GM21723 (cell line): ENCODE measurements at regions not wholly inside any gene's neighbourhood (a gene's known extent, or its start where the extent isn't known, plus 50 kb on each side); places are given as distances from the start of the nearest gene placed in this dataset.

Experiments used
- ATAC-seq: cut with Tn5 transposase; IDR thresholded peaks from one replicate; pipeline ENCODE4 v1.9.1; 2021; ENCODE audit warnings: mild to moderate bottlenecking, moderate library complexity; ENCODE audit not compliant: unreplicated experiment

- peak; percentile 66 for ATAC-seq
Measured at GRCh38 chr3:152051501-152052404, 178.3 kb downstream of the SUCNR1 start.

- ATAC-seq = no peak
Measured at GRCh38 chr3:152053866-152054265, 180.4 kb downstream of the SUCNR1 start.

- ATAC-seq = no peak
Measured at GRCh38 chr3:152054315-152054714, 180.9 kb downstream of the SUCNR1 start.

- no peak for ATAC-seq
Measured at GRCh38 chr3:152056073-152056472, 182.6 kb downstream of the SUCNR1 start.

GRCh38 chr3:152056481-152056880 lies 183.0 kb downstream of the SUCNR1 start:
- no peak for ATAC-seq

GRCh38 chr3:152056987-152057386 lies 183.5 kb downstream of the SUCNR1 start:
- ATAC-seq = no peak

GRCh38 chr3:152058856-152059255 lies 185.4 kb downstream of the SUCNR1 start:
- ATAC-seq = no peak

GRCh38 chr3:152060701-152061100 lies 187.3 kb downstream of the SUCNR1 start:
- no peak for ATAC-seq

GRCh38 chr3:152061296-152061695 lies 187.9 kb downstream of the SUCNR1 start:
- no peak for ATAC-seq

GRCh38 chr3:152069871-152070270 lies 196.4 kb downstream of the SUCNR1 start:
- no peak for ATAC-seq

GRCh38 chr3:152071315-152071714 lies 197.4 kb upstream of the MBNL1 start:
- ATAC-seq = no peak

GRCh38 chr3:152071924-152072323 lies 196.8 kb upstream of the MBNL1 start:
- ATAC-seq = no peak

- ATAC-seq = no peak
Measured at GRCh38 chr3:152073267-152073666, 195.5 kb upstream of the MBNL1 start.

GRCh38 chr3:152076148-152076547 lies 192.6 kb upstream of the MBNL1 start:
- ATAC-seq = no peak

- ATAC-seq = no peak
Measured at GRCh38 chr3:152079980-152080379, 188.7 kb upstream of the MBNL1 start.

GRCh38 chr3:152083135-152083534 lies 185.6 kb upstream of the MBNL1 start:
- no peak for ATAC-seq

- no peak for ATAC-seq
Measured at GRCh38 chr3:152084441-152085158, 184.1 kb upstream of the MBNL1 start.

- ATAC-seq = no peak
Measured at GRCh38 chr3:152087153-152087552, 181.6 kb upstream of the MBNL1 start.

GRCh38 chr3:152089528-152089927 lies 179.2 kb upstream of the MBNL1 start:
- ATAC-seq = no peak

GRCh38 chr3:152091725-152092124 lies 177.0 kb upstream of the MBNL1 start:
- no peak for ATAC-seq

- no peak for ATAC-seq
Measured at GRCh38 chr3:152093901-152094300, 174.8 kb upstream of the MBNL1 start.

- no peak for ATAC-seq
Measured at GRCh38 chr3:152094406-152094805, 174.3 kb upstream of the MBNL1 start.
